ENCODE measurements at regions not wholly inside any gene's neighbourhood (a gene's known extent, or its start where the extent isn't known, plus 50 kb on each side); places are given as distances from the start of the nearest gene placed in this dataset.

GRCh38 chr2:41040782-41041520 is 589.1 kb upstream of the SLC8A1 start:
- in situ Hi-C loops (cut with HindIII; ENCODE audit: low pct_unique_long_range_greater_than_20kb, low sequenced_read_pairs) = no loop called here
- DNase-seq (ENCODE audit: low read depth, low spot score) = no peak

DNA sequence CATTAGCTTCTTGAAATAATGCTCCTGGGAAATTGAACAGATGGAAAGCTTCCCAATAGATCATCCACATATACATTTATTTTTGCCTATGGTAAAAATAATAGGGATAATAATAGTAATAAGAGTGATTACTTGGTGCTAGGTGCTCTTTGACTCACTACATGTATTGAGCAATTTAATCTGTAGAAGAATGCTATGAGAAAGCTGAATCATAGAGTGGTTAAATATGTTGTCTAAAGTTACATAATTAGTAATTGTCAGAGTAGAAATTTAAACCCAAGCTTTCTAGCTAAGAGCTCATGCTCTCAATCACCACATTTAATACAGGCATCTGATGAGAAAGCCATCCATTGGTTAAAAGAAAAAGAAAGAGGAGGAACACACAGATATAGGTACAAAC is 590.5 kb upstream of the SLC8A1 start:
- in situ Hi-C loops (cut with HindIII; ENCODE audit: low pct_unique_long_range_greater_than_20kb, low sequenced_read_pairs) = no loop called here
- no peak for DNase-seq (ENCODE audit: low read depth, low spot score)

DNA sequence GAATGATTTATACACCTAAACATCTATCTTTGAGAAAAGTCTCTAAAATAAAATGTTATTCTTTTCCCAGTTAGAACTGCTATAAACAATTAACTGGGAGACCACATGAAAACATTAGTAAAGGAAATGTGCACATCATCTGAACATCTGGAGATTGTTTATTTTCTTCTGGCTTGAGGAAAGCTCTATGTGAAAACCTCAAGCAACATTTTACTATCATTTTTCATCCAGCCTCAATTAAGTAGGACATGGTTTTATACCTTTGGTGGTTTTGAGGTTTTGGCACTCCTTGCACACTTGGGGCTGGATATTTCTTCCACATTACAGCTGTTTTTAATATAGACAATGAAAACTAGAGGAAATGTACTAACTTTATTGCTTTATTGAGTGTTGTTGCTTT is 609.5 kb upstream of the SLC8A1 start:
- DNase-seq (ENCODE audit: low read depth, low spot score) = no peak
- in situ Hi-C loops (cut with HindIII; ENCODE audit: low pct_unique_long_range_greater_than_20kb, low sequenced_read_pairs) = no loop called here

- in situ Hi-C loops (cut with HindIII; ENCODE audit: low pct_unique_long_range_greater_than_20kb, low sequenced_read_pairs) = no loop called here
- no peak for DNase-seq (ENCODE audit: low read depth, low spot score)
Measured at GRCh38 chr2:41062336-41062735, 610.4 kb upstream of the SLC8A1 start.

DNA sequence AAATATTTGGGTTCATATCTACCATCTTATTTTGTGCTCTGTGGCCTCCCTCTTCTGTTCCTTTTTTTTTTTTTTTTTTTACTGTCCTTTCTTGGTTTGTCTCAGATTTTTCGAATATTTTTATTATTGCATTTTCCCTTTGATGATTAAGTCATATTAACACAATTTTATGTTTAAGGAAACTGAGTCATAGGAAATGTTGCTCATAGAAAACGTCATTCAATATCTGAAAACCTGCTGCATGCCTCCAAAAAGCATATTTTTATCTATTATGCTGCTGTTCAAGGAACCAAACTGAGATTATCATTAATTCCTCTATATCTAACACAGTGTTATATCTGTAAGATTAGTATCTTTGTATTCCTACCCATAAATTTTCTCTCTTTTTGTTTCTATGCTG is 614.3 kb upstream of the SLC8A1 start:
- no peak for DNase-seq (ENCODE audit: low read depth, low spot score)
- in situ Hi-C loops (cut with HindIII; ENCODE audit: low pct_unique_long_range_greater_than_20kb, low sequenced_read_pairs) = no loop called here

DNA sequence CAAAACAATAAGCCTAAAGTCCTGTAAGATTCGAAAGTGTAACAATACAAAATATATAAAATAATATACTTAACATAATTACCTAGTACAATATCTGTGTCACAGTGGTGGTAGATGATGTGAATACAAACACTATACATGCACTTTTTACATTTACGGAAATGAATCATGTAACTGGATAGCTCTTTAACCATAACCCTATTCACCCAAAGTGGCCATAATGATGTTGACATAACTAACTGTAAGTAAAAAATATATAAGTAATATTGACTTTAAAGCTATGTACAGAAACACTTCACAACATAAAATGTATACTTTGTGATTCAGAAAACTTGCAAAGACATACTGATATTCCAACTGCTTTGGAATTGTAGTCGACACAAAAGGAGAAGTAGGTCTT is 616.9 kb upstream of the SLC8A1 start:
- in situ Hi-C loops (cut with HindIII; ENCODE audit: low pct_unique_long_range_greater_than_20kb, low sequenced_read_pairs) = no loop called here
- DNase-seq (ENCODE audit: low read depth, low spot score) = no peak

DNA sequence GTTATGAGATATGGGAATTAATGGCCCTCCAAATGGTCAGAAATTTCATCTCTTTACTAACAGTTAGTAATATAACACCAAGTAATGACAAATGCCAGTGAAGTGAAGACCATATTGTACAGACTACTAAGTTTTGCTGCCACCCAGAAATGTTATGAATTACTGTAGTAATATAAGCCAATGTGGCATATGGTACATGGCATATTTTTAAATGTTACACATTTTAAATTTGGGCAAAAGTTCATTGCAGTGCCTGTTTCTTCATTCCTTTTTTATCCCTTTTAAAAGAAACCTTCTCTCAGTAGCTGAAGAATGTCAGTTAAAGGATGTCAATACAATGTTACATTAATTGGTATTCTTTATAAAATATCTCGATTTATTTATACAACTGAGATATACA is 626.5 kb upstream of the SLC8A1 start:
- DNase-seq (ENCODE audit: low read depth, low spot score) = no peak
- in situ Hi-C loops (cut with HindIII; ENCODE audit: low pct_unique_long_range_greater_than_20kb, low sequenced_read_pairs) = no loop called here

- in situ Hi-C loops (cut with HindIII; ENCODE audit: low pct_unique_long_range_greater_than_20kb, low sequenced_read_pairs) = no loop called here
Measured at GRCh38 chr2:41079011-41079410, 627.1 kb upstream of the SLC8A1 start.

DNA sequence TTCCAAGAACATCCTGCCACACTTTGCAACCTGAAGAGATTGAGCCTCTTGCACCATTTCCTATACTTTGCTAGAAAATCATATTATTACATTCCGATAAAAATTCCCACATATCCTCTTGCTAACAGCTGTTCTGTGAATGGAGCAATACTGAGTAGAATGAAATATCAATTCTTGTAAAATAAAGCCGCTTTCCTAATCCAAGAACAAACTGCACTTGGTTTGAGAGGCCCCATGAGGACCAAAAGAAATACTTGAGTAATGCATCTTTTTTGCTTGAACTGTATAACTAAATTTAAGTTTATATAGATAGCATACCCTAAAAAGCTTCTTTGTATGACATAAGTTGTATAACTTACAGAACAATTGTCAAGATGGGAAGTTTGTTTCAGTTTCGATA is 632.4 kb upstream of the SLC8A1 start:
- in situ Hi-C loops (cut with HindIII; ENCODE audit: low pct_unique_long_range_greater_than_20kb, low sequenced_read_pairs) = no loop called here
- no peak for DNase-seq (ENCODE audit: low read depth, low spot score)

More at GRCh38 chr2:41079011-41079410, 627.1 kb upstream of the SLC8A1 start:
- DNase-seq (ENCODE audit: low read depth, low spot score) = no peak

GRCh38 chr2:41087946-41088345 is 636.1 kb upstream of the SLC8A1 start:
- DNase-seq (ENCODE audit: low read depth, low spot score) = no peak
- in situ Hi-C loops (cut with HindIII; ENCODE audit: low pct_unique_long_range_greater_than_20kb, low sequenced_read_pairs) = no loop called here

DNA sequence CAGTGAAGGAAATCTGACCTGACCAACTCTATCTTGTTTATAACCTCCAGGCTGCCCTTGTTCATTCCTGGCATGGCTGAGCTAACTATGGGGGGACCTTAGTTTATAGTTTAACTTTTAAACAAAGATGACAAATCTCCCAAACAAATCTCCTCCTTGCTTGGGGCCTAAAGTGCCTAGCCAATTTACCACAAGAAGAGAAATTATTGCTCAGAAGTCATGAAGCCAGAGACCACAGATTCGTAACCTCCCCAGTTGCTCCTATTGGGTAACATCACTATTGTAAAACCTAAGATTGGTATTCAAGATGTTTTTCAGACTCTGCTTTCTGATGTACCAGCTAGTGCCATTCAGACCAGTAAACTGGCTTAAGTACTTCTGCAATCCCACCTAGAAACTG is 649.4 kb upstream of the SLC8A1 start:
- in situ Hi-C loops (cut with HindIII; ENCODE audit: low pct_unique_long_range_greater_than_20kb, low sequenced_read_pairs) = no loop called here
- DNase-seq (ENCODE audit: low read depth, low spot score) = no peak

DNA sequence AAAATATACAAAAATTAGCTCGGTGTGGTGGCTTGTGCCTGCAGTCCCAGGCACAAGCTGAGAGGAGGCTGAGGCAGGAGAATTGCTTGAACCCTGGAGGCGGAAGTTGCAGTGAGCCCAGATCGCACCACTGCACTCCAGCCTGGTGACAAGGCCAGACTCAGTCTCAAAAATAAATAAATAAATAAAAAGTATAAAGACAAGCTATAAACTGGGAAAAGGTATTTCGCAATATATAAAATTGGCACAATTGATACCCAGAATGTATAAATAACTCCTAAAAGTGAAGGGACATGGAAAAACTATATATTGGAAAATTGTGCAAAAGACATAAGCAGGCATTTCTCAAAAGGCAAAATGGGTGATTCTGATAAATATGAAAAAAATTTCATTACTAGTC is 657.9 kb upstream of the SLC8A1 start:
- in situ Hi-C loops (cut with HindIII; ENCODE audit: low pct_unique_long_range_greater_than_20kb, low sequenced_read_pairs) = no loop called here
- no peak for DNase-seq (ENCODE audit: low read depth, low spot score)

DNA sequence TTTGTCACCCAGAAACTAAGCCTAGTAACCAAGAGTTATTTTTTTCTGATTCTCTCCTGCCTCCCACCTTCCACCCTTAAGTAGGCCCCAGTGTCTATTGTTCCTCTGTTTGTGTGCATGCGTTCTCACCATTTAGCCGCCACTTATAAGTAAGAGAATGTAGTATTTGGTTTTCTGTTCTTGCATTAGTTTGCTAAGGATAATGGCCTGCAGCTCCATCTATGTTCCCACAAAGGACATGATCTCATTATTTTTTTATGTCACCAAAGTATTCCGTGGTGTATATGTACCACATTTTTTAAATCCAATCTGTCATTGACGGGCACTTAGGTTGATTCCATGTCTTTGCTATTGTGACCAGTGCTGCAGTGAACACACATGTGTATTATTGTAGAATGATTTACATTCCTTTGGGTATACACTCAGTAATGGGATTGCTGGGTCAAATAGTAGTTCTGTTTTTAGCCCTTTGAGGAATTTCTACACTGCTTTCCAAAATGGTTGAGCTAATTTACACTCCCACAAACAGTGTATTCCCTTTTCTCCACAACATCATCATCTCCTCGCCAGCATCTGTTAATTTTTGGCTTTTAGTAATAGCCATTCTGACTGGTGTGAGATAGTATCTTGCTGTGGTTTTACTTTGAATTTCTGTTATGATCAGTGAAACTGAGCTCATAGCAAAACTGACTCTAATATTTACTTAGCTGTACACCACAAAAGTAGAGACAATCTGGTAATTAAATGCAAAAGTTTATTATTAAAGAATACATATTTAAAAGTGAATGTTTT is 660.1 kb upstream of the SLC8A1 start:
- in situ Hi-C loops (cut with HindIII; ENCODE audit: low pct_unique_long_range_greater_than_20kb, low sequenced_read_pairs) = no loop called here
- DNase-seq (ENCODE audit: low read depth, low spot score) = no peak

DNA sequence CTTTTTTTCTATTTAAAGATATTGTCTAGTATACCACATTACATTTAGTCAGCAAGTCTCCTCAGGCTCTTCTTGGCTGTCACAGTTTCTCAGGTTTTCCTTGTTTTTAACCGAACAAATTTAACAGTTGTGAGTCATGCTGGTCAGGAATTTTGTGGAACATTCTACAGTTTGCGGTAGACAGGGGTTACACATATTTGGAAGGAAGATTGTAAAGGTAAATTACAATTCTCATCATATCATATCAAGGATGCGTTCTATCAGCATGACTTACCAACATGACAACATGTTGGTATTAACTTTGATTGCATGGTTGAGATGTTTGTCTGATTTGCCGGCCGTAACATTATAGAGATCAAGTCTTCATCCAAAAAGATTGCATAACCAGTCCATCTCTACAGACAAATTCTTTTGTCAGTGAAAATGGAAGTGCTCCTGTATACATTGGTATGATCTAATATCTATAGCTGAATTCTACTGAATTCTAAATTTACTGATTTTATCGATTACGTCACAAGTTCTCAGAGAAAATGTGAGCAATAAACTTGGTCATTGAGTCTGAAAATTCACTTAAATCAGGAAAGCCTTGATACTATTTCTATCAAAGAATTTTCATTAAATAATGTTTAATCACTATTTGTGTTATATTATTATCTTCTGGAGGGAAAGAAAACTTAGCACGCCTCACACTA is 664.4 kb upstream of the SLC8A1 start:
- no peak for DNase-seq (ENCODE audit: low read depth, low spot score)
- in situ Hi-C loops (cut with HindIII; ENCODE audit: low pct_unique_long_range_greater_than_20kb, low sequenced_read_pairs) = no loop called here

GRCh38 chr2:41119489-41119888 is 667.6 kb upstream of the SLC8A1 start:
- no peak for DNase-seq (ENCODE audit: low read depth, low spot score)
- in situ Hi-C loops (cut with HindIII; ENCODE audit: low pct_unique_long_range_greater_than_20kb, low sequenced_read_pairs) = no loop called here

GRCh38 chr2:41123341-41123740 is 671.5 kb upstream of the SLC8A1 start:
- in situ Hi-C loops (cut with HindIII; ENCODE audit: low pct_unique_long_range_greater_than_20kb, low sequenced_read_pairs) = no loop called here
- DNase-seq (ENCODE audit: low read depth, low spot score) = no peak

DNA sequence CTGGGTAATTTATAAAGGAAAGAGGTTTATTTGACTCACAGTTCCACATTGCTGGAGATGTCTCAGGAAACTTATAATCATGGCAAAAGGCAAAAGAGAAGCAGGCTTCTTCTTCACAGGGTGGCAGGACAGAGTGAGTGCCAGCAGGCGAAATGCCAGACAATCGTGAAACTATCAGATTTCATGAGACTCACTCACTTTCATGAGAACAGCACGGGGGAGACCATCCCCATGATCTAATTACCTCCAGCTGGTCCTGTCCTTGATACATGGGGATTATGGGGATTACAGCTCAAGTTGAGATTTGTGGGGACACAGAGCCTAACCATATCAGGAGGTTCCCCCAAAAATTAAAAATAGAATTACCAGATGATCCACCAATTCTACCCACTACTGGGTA is 675.5 kb upstream of the SLC8A1 start:
- no peak for DNase-seq (ENCODE audit: low read depth, low spot score)
- in situ Hi-C loops (cut with HindIII; ENCODE audit: low pct_unique_long_range_greater_than_20kb, low sequenced_read_pairs) = no loop called here

DNA sequence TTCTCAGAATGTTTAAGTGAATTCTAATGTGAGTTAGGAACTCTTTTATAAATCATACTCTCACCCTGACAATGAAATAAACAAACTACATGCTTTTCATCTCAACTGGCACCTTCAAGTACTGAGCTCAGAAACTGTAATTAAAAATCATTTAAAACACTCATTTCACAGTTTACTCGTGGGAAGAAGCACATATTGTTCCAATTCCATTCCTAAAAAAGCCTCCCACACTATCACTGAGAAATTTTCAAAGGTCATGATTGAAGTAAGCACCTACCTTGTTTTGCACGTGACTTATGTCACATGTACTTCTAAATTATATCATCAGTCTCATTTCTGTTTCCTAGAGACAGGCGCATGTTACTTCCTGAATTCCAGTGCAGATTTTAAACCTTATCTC is 678.1 kb upstream of the SLC8A1 start:
- in situ Hi-C loops (cut with HindIII; ENCODE audit: low pct_unique_long_range_greater_than_20kb, low sequenced_read_pairs) = no loop called here
- peak; percentile 27 for DNase-seq (ENCODE audit: low read depth, low spot score)

- DNase-seq (ENCODE audit: low read depth, low spot score) = no peak
- in situ Hi-C loops (cut with HindIII; ENCODE audit: low pct_unique_long_range_greater_than_20kb, low sequenced_read_pairs) = no loop called here
Measured at GRCh38 chr2:41137031-41137430, 685.1 kb upstream of the SLC8A1 start.
